CD4-positive, alpha-beta T cell (primary cell): ENCODE measurements at regions not wholly inside any gene's neighbourhood (a gene's known extent, or its start where the extent isn't known, plus 50 kb on each side); places are given as distances from the start of the nearest gene placed in this dataset.

Source experiments
- ATAC-seq: fragments of 200-7000 bp; cut with Tn5 transposase; one replicate; pipeline ENCODE4 v1.10.0; 2022; ENCODE audit warnings: mild to moderate bottlenecking; ENCODE audit not compliant: poor library complexity
- CTCF ChIA-PET: fragments of 350-600 bp; sonication (Branson Sonifier 250); formaldehyde crosslinking; loops from one replicate; lab custom pipeline; 2021; ENCODE audit warnings: antibody characterized with exemption, inconsistent platforms; lab: Charles Lee
- POLR2A ChIA-PET: fragments of 350-600 bp; sonication (Branson Sonifier 250); formaldehyde crosslinking; loops from one replicate; lab custom pipeline; 2021; ENCODE audit warnings: antibody characterized with exemption, inconsistent platforms; lab: Charles Lee
- DNase-seq, 14 experiments: peaks; one replicate each; pipeline ENCODE4 v3.0.0-alpha.2; 2013 to 2020; ENCODE audit warnings: mixed read lengths in 2 of 14
- H3K27ac ChIP-seq, 2 donors: one replicate each; pipeline versions ENCODE4 v1.5.1 to v1.7.0; 2013; ENCODE audit warnings: low read length in 2 of 2, low read depth in 1 of 2, mild to moderate bottlenecking in 1 of 2
- H3K27me3 ChIP-seq, 2 experiments: 1 replicate in 1 of 2; 2 replicates in 1 of 2; pipeline versions ENCODE4 v1.6.1 to v1.7.0; 2013; ENCODE audit warnings: low read length in 2 of 2, control low read depth in 1 of 2, mild to moderate bottlenecking in 1 of 2, moderate library complexity in 1 of 2; ENCODE audit not compliant: insufficient read depth in 2 of 2, control insufficient read depth in 1 of 2
- H3K36me3 ChIP-seq: one replicate; pipeline ENCODE4 v1.6.1; 2013; ENCODE audit warnings: low read length, control low read depth; ENCODE audit not compliant: insufficient read depth
- H3K4me1 ChIP-seq: one replicate; pipeline ENCODE4 v1.6.1; 2013; ENCODE audit warnings: low read length, control low read depth; ENCODE audit not compliant: insufficient read depth
- H3K4me3 ChIP-seq: one replicate; pipeline ENCODE4 v1.5.1; 2013; ENCODE audit warnings: mild to moderate bottlenecking, low read length, moderate library complexity
- H3K9me3 ChIP-seq, 2 experiments: 1 replicate in 1 of 2; 2 replicates in 1 of 2; pipeline versions ENCODE4 v1.6.1 to v1.7.0; 2013; ENCODE audit warnings: low read length in 2 of 2, mild to moderate bottlenecking in 2 of 2, control low read depth in 1 of 2, moderate library complexity in 1 of 2; ENCODE audit not compliant: control insufficient read depth in 1 of 2, insufficient read depth in 1 of 2
- H3K27ac Mint-ChIP-seq: one replicate; pipeline ENCODE4 v1.8.0; 2020; ENCODE audit warnings: mixed read lengths
- H3K27me3 Mint-ChIP-seq: one replicate; pipeline ENCODE4 v1.8.0; 2021; ENCODE audit warnings: mixed read lengths
- H3K36me3 Mint-ChIP-seq: one replicate; pipeline ENCODE4 v1.8.0; 2021; ENCODE audit warnings: low read depth, mixed read lengths
- H3K4me1 Mint-ChIP-seq: one replicate; pipeline ENCODE4 v1.8.0; 2021; ENCODE audit warnings: low read depth, mixed read lengths
- H3K4me3 Mint-ChIP-seq: one replicate; pipeline ENCODE4 v1.8.0; 2020; ENCODE audit warnings: mild to moderate bottlenecking, mixed read lengths
- H3K9me3 Mint-ChIP-seq: one replicate; pipeline ENCODE4 v1.8.0; 2020; ENCODE audit warnings: mixed read lengths
- CTCF ChIP-seq: fragments of 200-600 bp; IDR thresholded peaks from one replicate; pipeline ENCODE4 v1.8.0; 2022; ENCODE audit warnings: antibody characterized with exemption, mild to moderate bottlenecking
- intact Hi-C, 2 experiments: fragments of 100-400 bp; cut with DNase I in 1 of 2; cut with micrococcal nuclease in 1 of 2; formaldehyde crosslinking; loops; one replicate each; pipeline versions ENCODE4 v1.15.1 to v1.9.0; 2023 to 2025; cut with DNase I, micrococcal nuclease

GRCh38 chr2:109053716-109054115 is 64.7 kb upstream of the EDAR start:
- no peaks in the 10 kb centered on the region for H3K36me3 Mint-ChIP-seq
- Histone ChIP-seq H3K27ac (no peak overlapping the region), H3K4me1 (peaks cover 16% of the 10 kb centered on the region), H3K36me3 (no peaks in the 10 kb centered on the region), H3K4me3 (no peak overlapping the region), H3K27me3 (no peaks in the 10 kb centered on the region), H3K9me3 (peaks cover 0 to 3% of the 10 kb centered on the region in 2 experiments)
- H3K27ac Mint-ChIP-seq = no peak overlapping the region
- intact Hi-C loops = no loop called here
- POLR2A ChIA-PET = interaction anchor here (1.4 kb wide), 1 partner anchor 22 kb away, joined by 7 read pairs; no protein-coding TSS in a partner anchor
- DNase-seq = no peak
- no peaks in the 10 kb centered on the region for H3K27me3 Mint-ChIP-seq
- no peak overlapping the region for H3K4me3 Mint-ChIP-seq
- ATAC-seq = no peak
- H3K9me3 Mint-ChIP-seq = no peaks in the 10 kb centered on the region
- H3K4me1 Mint-ChIP-seq = peaks cover 28% of the 10 kb centered on the region
- CTCF ChIA-PET = no interaction called here
- TF ChIP-seq CTCF = no peak

GRCh38 chr2:109052922-109053321 is 63.9 kb upstream of the EDAR start:
- no peak for DNase-seq
- CTCF ChIA-PET = no interaction called here

GRCh38 chr2:109049022-109049421 is 60.0 kb upstream of the EDAR start:
- no peak overlapping the region for H3K27ac Mint-ChIP-seq
- peaks cover 12% of the 10 kb centered on the region for H3K4me1 ChIP-seq
- no peak overlapping the region for H3K4me3 Mint-ChIP-seq

More at GRCh38 chr2:109052922-109053321, 63.9 kb upstream of the EDAR start:
- H3K36me3 ChIP-seq = no peaks in the 10 kb centered on the region
- no peak for ATAC-seq
- Mint-ChIP-seq H3K27ac (no peak overlapping the region), H3K4me3 (no peak overlapping the region), H3K27me3 (no peaks in the 10 kb centered on the region), H3K36me3 (no peaks in the 10 kb centered on the region), H3K4me1 (peaks cover 26% of the 10 kb centered on the region), H3K9me3 (no peaks in the 10 kb centered on the region)
- intact Hi-C loops = no loop called here
- peaks cover 0 to 3% of the 10 kb centered on the region in 2 experiments for H3K9me3 ChIP-seq
- POLR2A ChIA-PET = interaction anchor here (1.6 kb wide), 1 partner anchor 21 kb away, joined by 5 read pairs; no protein-coding TSS in a partner anchor
- H3K4me3 ChIP-seq = no peak overlapping the region
- H3K27ac ChIP-seq = no peak overlapping the region
- TF ChIP-seq CTCF = no peak
- H3K4me1 ChIP-seq = peaks cover 11% of the 10 kb centered on the region
- H3K27me3 ChIP-seq = no peaks in the 10 kb centered on the region

More at GRCh38 chr2:109049022-109049421, 60.0 kb upstream of the EDAR start:
- H3K27me3 Mint-ChIP-seq = no peaks in the 10 kb centered on the region
- no peak overlapping the region for H3K27ac ChIP-seq
- intact Hi-C loops = no loop called here
- H3K4me1 Mint-ChIP-seq = peaks cover 32% of the 10 kb centered on the region
- H3K9me3 Mint-ChIP-seq = no peaks in the 10 kb centered on the region
- H3K36me3 Mint-ChIP-seq = no peaks in the 10 kb centered on the region
- TF ChIP-seq CTCF = no peak
- ChIA-PET POLR2A (interaction anchor here (0.8 to 3.1 kb wide), 2 partner anchors 17 to 84 kb away, joined by 3 to 20 read pairs; no protein-coding TSS in a partner anchor), CTCF (no interaction called here)
- no peak overlapping the region for H3K4me3 ChIP-seq
- DNase-seq = no peak
- H3K36me3 ChIP-seq = no peaks in the 10 kb centered on the region
- no peak for ATAC-seq
- H3K9me3 ChIP-seq = peaks cover 0 to 3% of the 10 kb centered on the region in 2 experiments
- no peaks in the 10 kb centered on the region for H3K27me3 ChIP-seq
